HG03565 (cell line): ENCODE measurements at regions not wholly inside any gene's neighbourhood (a gene's known extent, or its start where the extent isn't known, plus 50 kb on each side); places are given as distances from the start of the nearest gene placed in this dataset.

Experiments
- ATAC-seq: cut with Tn5 transposase; IDR thresholded peaks from one replicate; pipeline ENCODE4 v1.9.1; 2021; ENCODE audit warnings: mild to moderate bottlenecking, moderate library complexity; ENCODE audit not compliant: unreplicated experiment

DNA sequence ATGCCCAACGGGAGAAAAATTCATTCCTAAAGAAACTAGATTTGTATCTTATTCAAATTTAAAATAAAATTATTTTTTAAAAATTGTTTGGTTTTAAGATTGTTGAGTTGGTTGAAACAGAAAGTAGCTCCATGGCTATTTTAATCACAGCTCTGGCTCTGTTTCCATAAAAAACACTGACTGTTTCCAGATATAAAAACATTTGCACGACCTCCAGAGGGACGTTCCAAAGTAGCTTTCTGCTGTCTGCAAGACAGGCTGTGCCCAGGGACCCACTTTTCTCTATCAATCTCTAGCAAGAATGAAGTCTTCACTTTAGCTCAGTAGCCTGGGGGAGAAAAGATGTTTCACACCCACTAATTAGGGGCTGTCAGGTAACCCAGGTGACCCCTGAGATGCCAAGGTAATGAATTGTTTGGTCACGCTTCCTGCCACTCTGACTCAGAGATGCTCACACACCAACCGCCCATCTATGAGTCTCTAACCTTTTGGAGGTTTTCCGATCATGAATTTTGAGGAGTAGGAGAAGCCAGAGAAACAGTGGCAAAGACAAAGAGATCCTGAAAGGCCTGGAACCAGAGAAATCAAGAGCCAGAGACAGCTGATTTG is 220.1 kb upstream of the SOX9 start:
- no peak for ATAC-seq

DNA sequence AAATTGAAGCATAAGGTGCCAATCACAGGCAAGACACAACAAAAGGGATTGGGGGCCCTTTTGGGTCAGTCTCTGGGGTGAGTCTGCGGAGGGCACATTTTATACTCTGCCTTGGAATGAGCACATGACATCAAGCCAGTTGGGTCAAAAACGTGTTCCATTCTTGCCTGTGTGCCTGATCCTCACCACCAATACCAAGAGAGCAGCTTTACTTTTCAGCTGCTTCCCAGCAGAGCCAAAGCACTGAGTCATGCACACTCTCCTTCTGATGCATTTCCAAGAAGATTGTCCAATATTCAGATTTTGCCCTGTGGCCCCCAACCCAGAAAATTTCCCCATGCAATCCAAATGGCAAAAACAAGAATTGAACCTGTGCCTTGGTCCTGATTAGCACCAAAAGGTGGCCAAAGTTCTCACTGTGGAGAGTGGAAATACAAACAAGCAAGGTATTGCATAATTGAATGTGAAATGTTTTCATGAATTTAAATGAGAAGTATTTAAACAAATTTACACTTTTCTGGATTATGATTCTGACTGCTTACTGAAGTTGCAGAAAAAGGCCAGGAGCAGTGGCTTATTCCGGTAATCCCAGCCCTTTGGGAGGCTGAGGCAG is 217.8 kb upstream of the SOX9 start:
- ATAC-seq: no peak

DNA sequence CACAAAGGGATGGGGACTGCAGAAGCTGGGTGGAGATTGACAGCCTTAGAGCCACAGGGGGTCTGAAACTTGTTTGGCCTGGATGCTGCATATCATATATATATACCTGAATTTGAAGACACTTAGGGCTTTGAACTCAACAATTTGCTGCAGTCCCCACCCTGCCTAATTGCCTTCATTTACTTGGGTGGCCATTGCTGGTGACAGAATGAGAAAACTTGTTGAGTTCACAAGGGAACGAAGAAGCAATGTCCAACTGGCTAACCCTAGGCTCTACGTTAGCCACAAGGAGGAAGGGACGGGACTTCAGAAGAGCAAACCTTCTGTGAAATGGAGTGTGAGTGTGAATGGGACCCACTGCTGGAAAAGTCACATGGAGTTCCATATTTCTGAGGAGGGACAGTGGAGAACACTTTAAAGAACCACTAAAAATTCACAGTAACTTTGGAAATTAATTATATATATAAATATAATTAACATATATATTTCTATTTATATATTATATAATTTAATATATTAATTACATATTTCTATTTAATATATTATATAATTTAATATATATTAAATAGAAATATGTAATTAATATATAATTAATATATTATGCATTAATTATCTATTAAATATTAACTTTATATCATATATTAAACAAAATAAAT is 215.3 kb upstream of the SOX9 start:
- no peak for ATAC-seq

DNA sequence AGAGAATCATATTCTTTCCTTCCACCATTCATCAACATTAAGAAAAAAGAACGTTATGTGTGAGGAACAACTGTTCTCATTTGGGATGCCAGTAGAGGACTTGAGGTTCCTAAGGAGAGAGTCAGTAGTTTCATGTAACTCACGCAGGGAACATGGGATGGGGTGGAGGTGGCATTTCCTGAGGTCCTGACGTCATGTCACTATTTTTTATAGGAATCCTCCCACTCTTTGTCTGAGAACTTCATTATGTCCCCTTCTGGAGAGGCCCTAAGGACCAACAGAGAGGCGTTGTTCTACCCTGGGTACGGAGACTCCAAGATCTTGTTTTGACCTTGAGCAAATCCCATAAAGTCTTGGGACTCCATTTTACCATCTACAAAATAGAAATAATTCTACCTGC is 211.7 kb upstream of the SOX9 start:
- no peak for ATAC-seq

DNA sequence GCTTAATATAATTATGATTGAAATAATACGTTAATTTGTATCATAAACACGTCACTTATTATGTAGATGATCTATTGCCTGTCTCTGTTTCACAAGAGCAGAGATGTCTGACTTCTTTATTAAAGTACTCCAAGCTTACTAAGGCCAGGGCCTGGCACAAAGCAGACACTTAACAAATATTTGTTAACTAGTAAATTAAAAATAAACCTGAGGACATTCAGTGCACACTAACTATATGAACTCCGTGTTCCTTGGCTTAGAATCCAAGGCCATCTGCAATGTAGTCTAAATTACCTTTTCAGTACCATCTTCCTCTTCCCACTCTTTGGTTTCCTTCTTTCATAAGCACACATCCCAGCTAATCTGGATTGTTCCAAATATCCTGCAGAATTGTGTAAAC is 210.8 kb upstream of the SOX9 start:
- ATAC-seq: no peak

DNA sequence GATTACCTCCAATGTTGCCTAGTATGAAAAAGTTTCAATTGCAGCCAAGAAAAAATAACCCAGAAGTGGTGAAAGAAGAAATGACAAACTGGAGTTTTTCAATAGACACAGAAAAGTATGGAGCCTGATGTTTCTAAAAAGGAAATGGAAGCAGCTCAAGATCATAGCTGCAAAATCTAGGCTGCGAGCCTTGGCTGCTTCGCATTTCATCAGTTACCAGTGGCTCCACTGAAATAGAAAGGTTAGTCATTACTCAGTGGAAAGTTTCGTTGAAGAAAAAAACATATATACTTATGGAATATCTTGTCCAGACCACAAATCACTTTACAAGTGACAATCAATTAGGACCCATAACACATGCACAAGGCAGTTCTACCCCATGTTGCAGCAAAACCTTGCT is 206.8 kb upstream of the SOX9 start:
- no peak for ATAC-seq

DNA sequence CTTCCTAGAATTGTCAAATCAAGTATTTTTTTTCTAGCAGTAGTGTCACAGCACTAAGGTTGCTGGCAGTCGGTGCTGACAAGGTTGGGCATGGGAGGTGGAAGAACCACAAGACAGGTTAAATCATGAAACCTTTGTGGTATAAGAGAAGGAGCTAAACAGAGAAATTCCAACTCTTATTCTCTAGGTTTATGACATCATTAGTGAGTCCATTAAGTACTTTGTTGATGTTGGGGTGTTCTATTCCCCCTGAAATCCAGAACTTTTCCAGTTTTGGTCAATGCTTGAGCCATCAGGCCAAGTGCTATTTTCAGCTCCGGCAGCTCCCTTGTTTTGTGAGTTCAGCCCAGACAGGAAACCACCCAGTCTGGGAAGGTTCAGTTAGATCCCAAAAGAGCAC is 206.0 kb upstream of the SOX9 start:
- no peak for ATAC-seq

DNA sequence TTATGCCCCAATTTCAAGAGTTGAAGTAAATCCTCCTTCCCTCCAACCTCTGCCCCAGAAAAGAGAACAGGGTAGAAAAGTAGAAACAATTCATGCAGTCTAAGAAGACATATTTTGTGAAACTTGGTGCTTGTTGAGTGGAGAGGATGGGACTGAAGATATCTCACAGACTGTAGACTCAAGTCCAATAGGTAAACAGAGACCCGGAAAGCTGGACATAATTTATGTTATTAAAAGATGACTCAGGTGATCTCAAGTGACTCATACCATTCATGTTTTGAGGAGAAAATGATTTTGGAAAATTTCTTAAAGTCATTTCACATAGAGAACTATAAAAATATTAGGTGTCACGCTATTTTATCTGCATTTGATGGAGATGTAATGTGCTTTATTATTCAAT is 203.1 kb upstream of the SOX9 start:
- ATAC-seq: no peak

DNA sequence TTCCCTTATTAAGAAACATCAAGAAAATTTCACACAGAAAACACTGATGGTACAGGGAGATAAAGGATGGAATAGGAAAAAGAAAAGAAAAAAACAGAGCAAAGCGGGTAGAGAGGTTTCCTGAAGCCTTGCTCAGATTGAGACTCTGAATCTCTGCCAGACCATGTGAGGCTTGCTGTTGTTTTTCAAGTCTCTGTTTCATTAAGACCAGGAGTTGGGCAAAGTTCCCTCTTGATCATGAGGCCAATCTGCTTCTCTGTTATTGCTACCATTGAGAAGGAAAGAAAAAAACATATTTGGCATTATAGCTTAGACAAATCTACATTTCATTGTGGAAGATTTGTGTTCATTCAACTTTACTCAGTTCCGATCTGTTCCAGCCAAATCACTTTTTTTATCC is 201.6 kb upstream of the SOX9 start:
- no peak for ATAC-seq

DNA sequence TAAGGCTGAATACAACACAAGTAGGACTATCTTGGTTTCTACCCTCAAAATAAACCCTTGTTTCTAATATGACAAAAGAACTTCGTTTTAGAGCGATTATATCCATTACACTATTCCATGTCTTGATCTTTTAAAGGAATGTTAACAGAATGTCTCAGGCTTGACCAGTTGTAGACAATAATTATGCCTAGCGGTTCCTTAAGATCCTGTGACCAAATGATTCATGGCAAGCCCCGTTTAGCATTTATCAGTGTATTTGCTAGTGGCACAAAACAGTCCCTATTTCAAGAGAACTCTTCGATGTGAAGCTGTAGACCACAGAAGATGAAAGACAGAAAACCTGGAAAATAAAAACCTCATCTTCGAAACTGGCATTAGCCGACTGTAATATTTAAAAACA is 200.9 kb upstream of the SOX9 start:
- ATAC-seq: no peak

DNA sequence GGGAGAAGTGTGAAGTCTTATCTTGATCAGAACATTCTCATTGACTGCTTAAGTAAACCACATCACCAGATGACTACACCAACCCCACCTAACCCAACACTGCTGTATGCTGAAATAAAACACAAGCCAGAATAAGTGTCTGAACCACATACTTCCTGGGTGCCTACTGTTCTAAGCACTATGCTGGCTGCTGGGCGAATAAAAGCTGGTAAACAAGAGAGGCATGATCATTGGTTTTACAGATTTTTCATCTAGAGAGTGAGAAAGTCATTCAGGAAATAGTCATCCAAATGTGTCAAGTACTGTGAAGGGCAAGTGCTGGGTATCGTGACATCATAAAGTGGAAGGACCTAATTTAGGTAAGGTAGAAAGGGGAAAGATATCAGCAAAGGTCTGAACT is 199.0 kb upstream of the SOX9 start:
- peak; percentile 69 for ATAC-seq

DNA sequence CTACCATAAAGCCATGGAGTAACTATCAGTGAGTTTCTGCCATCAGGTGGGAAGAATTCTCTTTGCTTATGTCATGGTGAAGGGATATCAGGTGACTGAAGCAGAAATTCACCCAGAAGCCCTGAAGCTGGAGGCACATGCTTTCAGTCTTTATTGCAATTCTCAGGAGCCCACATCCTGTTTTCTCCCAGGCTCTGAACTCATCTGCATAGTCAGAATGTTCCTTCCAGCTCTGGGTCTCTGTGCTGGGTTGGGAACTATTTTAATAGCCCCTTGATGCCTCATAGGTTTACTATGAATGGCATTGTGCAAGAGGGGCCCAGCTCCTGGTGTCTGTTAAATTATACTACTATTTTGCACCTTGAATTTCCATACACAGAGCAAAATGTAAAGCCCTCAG is 198.4 kb upstream of the SOX9 start:
- ATAC-seq: no peak

DNA sequence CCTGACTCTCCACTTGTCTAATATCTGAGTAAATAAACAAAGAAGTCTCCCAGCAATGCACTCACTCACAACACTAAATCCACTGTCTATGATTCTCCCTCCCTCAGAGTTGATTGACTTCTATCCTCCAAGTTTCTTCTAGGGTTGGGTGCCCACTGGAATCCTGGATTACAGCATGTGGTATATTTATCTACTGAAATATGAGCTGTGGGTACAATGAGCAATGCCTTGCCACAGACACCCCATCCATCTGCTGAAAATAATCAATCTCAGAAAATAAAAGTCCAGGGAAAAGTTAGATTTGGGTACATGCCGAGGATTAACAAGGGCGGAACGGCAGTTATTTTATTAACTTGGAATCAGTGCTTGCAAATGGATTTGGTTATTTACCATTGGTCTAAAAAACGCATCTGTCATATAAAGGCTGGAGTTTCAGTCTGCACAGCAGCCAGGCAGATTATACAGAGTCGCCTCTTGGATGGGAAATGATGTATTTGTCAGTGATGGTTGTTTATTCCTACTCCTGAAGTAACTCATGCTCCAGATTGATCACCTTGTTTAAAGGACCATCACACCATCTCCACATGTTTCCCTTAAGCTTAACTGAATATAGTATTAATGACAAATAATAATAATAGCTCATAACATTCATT is 193.9 kb upstream of the SOX9 start:
- ATAC-seq: no peak

DNA sequence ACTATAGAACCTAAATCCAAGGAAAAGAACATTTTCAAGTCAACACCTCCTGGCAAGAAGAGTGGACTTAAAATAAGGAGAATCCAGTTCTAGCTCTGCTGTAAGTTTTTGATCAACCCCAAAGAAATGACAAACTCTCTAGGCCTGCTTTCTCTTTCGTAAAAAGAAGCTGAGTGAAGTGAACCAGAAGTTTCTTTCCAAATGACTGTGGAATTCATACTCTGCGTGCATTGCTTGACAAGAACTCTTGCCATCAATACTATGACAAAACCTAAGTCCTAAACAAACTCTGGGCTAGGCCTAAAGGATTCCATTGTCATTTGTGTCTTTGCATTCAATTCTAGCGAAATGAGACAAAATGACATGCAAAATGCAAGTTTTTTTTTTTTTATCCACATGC is 187.5 kb upstream of the SOX9 start:
- ATAC-seq: no peak

DNA sequence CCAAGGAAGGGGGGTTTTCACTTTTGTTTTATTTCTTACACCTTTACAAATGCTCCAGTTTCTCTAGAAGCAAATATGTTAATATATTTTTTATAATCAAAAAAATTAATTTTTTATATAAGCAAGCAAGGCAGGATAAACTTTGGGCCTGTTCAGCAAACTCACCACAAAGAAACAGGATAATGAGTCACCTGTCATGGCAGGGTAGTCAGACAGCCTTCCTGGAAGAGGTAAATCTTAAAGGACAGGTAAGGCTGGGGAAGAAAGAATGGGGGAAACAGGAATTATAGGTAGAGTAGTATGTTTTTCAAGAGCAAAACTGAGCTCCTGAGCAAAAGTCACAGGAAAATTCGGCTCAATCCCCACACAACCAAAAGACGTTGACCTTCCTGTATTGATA is 186.3 kb upstream of the SOX9 start:
- no peak for ATAC-seq

DNA sequence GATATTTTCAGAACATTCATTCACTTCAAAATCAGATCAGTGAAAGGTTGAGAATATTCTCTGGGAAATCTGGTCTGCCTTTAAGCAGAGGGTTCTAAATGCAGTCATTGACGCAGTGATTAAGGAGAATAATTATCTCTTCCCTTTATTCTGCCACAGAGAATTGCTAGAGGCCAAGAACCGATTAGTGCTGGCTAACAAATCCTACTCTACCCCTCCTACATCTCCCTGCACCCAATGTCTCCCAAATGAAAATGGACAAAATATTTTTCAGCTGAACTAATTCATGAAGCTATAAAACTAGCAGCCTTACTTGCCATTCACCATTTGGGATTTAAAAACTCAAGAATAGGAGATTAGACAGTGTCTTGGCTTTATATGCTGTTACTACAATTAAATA is 185.5 kb upstream of the SOX9 start:
- ATAC-seq: no peak

DNA sequence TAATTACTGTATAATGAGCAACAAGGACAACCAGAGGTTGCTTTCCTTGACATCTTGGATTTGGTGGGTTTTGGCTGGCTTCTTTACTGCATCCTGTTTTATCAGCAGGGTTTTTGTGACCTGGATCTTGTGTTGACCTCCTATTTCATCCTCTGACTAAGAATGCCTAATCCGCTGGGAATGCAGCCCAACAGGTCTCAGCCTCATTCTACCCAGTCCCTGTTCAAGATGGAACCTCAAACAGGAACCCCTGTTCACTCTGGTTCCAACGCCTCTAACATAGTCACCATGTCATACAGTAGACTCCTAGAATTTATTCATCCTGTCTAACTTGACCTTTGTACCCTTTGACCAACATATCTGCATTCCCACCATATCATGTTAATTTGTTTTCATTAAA is 183.8 kb upstream of the SOX9 start:
- ATAC-seq: no peak

DNA sequence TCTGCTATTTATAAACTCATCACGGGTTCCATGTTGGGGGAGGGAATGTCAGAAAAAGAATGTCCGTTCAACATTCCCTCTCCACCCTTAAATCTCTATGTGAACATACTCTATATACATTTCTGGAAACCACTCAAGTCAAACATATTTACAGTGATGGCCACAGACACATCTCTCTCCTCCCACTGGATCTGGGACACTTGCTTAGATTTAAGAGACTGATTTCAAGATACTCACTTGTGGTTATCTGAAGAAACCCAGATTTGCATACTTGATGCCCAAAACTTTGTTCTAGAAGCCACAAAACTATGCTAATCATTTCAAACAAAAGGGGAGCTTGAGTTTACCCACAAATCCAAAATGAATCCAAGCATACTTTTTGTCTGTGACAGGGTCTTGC is 182.9 kb upstream of the SOX9 start:
- ATAC-seq: no peak

DNA sequence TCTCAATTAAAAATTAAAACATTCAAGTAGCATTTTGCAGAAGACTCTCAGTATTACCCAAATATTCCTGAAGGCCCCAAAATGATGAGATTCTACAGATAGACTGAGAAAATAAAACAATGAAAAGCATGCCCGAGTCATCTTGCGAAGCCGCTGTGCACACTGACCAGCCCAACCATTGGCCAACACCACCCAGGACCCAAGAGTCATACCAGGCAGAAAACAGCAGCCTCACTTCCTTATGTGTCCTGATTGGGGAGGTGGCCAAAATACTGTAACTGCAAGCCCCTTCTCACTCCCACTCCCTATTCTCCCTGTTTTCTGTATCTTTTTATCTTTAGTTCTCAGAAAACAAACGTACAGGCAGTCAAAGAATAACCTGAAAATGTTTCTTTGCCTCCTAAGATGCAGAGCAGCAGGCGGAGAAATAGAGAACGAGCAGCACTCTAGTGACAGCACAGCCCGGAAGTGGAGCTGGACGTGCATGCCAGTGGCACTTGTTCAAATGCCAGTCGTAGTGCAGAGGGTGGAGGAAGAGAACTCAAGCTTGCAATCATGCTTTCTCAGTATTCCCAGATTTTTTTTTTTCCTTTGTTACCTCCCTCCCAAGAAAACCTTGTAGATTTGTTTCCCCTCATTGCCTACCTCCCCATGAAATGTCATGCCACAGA is 182.3 kb upstream of the SOX9 start:
- no peak for ATAC-seq

DNA sequence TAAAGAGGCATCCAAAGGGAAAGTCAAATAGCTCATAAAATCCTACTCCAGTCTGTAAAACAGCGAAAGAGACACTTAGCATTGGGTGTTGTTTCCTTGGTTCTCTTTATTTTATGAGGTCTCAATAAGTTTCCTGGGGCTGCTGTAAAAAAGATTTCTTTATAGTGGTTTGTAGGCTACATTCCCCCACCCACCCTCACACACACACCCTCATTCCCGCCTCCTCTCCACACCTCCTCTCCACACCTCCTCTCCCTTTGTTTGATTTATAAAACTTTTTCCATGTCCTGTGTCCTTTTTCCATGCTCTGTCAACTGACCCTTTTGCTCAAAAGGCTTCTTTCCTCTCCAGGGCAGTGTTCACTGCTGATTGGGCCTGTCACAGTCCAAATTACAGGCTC is 178.9 kb upstream of the SOX9 start:
- no peak for ATAC-seq

DNA sequence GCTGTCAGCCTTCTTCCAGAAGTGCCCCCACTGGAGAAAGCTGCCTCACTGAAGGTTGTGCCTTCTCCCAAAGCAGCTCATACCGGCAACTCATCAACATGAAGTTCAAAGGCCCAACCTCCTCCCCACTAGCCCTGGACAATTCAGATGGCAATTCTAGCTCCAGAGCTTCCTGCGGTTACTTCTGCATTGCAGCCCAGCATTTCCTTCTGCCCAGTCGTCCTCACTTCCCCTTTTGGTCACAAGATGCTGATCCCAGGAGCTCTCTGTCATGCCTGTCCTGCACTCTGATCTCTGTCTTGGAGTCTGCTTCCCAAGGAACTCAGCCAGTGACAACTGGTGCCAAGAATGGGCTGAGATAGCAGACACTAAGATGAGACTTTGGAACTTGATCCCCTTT is 178.2 kb upstream of the SOX9 start:
- no peak for ATAC-seq
